Dendritic cell treated with granulocyte-macrophage colony-stimulating factor and Interleukin-4, amounts not matched to agents 40 ng/mL and 50 ng/mL, for 4 days (primary cell): ENCODE measurements at regions not wholly inside any gene's neighbourhood (a gene's known extent, or its start where the extent isn't known, plus 50 kb on each side); places are given as distances from the start of the nearest gene placed in this dataset.
"Not testable (repeated sequence)": the region's sequence is repeated elsewhere in the genome, so short reads cannot be mapped to it uniquely, and the experiment has no call there.

Experiments
- H3K27ac Mint-ChIP-seq: one replicate; pipeline ENCODE4 v1.8.0; 2022; ENCODE audit warnings: mild to moderate bottlenecking, mixed read lengths
- H3K27me3 Mint-ChIP-seq: one replicate; pipeline ENCODE4 v1.8.0; 2022; ENCODE audit warnings: mild to moderate bottlenecking, mixed read lengths
- H3K36me3 Mint-ChIP-seq: one replicate; pipeline ENCODE4 v1.8.0; 2022; ENCODE audit warnings: low read depth, mixed read lengths
- H3K4me1 Mint-ChIP-seq: one replicate; pipeline ENCODE4 v1.8.0; 2022; ENCODE audit warnings: low read depth, mixed read lengths
- H3K4me3 Mint-ChIP-seq: one replicate; pipeline ENCODE4 v1.8.0; 2022; ENCODE audit warnings: mild to moderate bottlenecking, moderate library complexity, mixed read lengths
- H3K9me3 Mint-ChIP-seq: one replicate; pipeline ENCODE4 v1.8.0; 2022; ENCODE audit warnings: mixed read lengths
- intact Hi-C: fragments of 100-400 bp; cut with micrococcal nuclease; formaldehyde crosslinking; loops from one replicate; pipeline ENCODE4 v1.15.0; 2022

- Mint-ChIP-seq H3K27me3 (no peaks in the 10 kb centered on the region), H3K4me1 (no peaks in the 10 kb centered on the region), H3K4me3 (no peak overlapping the region), H3K27ac (no peak overlapping the region), H3K9me3 (peaks cover 71% of the 10 kb centered on the region), H3K36me3 (no peaks in the 10 kb centered on the region)
- intact Hi-C loops = no loop called here
These were observed 478.0 kb downstream of the MMUT start for GRCh38 chr6:48985025-48985424.

GRCh38 chr6:48983968-48984367 is 479.1 kb downstream of the MMUT start:
- H3K27ac Mint-ChIP-seq, H3K4me1 Mint-ChIP-seq, H3K27me3 Mint-ChIP-seq, H3K4me3 Mint-ChIP-seq, intact Hi-C loops, H3K36me3 Mint-ChIP-seq: not testable (repeated sequence)
- H3K9me3 Mint-ChIP-seq = peaks cover 62% of the 10 kb centered on the region

- no peaks in the 10 kb centered on the region for H3K27me3 Mint-ChIP-seq
- peaks cover 56% of the 10 kb centered on the region for H3K9me3 Mint-ChIP-seq
- H3K4me1 Mint-ChIP-seq = no peaks in the 10 kb centered on the region
- no peaks in the 10 kb centered on the region for H3K36me3 Mint-ChIP-seq
- no peak overlapping the region for H3K4me3 Mint-ChIP-seq
- intact Hi-C loops = no loop called here
- H3K27ac Mint-ChIP-seq = no peak overlapping the region
These were observed 479.7 kb downstream of the MMUT start for GRCh38 chr6:48983377-48983776.

GRCh38 chr6:48979806-48980205 is 483.2 kb downstream of the MMUT start:
- no peaks in the 10 kb centered on the region for H3K4me1 Mint-ChIP-seq
- no peaks in the 10 kb centered on the region for H3K36me3 Mint-ChIP-seq
- H3K4me3 Mint-ChIP-seq = no peak overlapping the region
- intact Hi-C loops = no loop called here
- no peaks in the 10 kb centered on the region for H3K27me3 Mint-ChIP-seq
- H3K27ac Mint-ChIP-seq = no peak overlapping the region
- H3K9me3 Mint-ChIP-seq = peaks cover 28% of the 10 kb centered on the region

- intact Hi-C loops = no loop called here
- no peaks in the 10 kb centered on the region for H3K27me3 Mint-ChIP-seq
- H3K9me3 Mint-ChIP-seq = peaks cover 21% of the 10 kb centered on the region
- H3K36me3 Mint-ChIP-seq = no peaks in the 10 kb centered on the region
- H3K4me1 Mint-ChIP-seq = no peaks in the 10 kb centered on the region
- H3K27ac Mint-ChIP-seq = no peak overlapping the region
- no peak overlapping the region for H3K4me3 Mint-ChIP-seq
These were observed 484.0 kb downstream of the MMUT start for GRCh38 chr6:48979085-48979484.

- no peaks in the 10 kb centered on the region for H3K4me1 Mint-ChIP-seq
- H3K27ac Mint-ChIP-seq = no peak overlapping the region
- no peaks in the 10 kb centered on the region for H3K27me3 Mint-ChIP-seq
These were observed 485.0 kb downstream of the MMUT start for GRCh38 chr6:48978016-48978415.

GRCh38 chr6:48977573-48977972 is 485.5 kb downstream of the MMUT start:
- H3K9me3 Mint-ChIP-seq = peaks cover 9% of the 10 kb centered on the region
- no peaks in the 10 kb centered on the region for H3K36me3 Mint-ChIP-seq
- no peak overlapping the region for H3K4me3 Mint-ChIP-seq
- no peaks in the 10 kb centered on the region for H3K27me3 Mint-ChIP-seq
- no peaks in the 10 kb centered on the region for H3K4me1 Mint-ChIP-seq
- intact Hi-C loops = no loop called here
- no peak overlapping the region for H3K27ac Mint-ChIP-seq

More at GRCh38 chr6:48978016-48978415, 485.0 kb downstream of the MMUT start:
- intact Hi-C loops = no loop called here
- Mint-ChIP-seq H3K9me3 (peaks cover 13% of the 10 kb centered on the region), H3K4me3 (no peak overlapping the region), H3K36me3 (no peaks in the 10 kb centered on the region)

- no peak overlapping the region for H3K27ac Mint-ChIP-seq
- intact Hi-C loops = no loop called here
- H3K9me3 Mint-ChIP-seq = no peaks in the 10 kb centered on the region
- no peaks in the 10 kb centered on the region for H3K4me1 Mint-ChIP-seq
- no peak overlapping the region for H3K4me3 Mint-ChIP-seq
- H3K27me3 Mint-ChIP-seq = no peaks in the 10 kb centered on the region
- no peaks in the 10 kb centered on the region for H3K36me3 Mint-ChIP-seq
These were observed 489.6 kb downstream of the MMUT start for GRCh38 chr6:48973491-48973890.

GRCh38 chr6:48961781-48962415 is 501.2 kb downstream of the MMUT start:
- no peak overlapping the region for H3K27ac Mint-ChIP-seq
- H3K27me3 Mint-ChIP-seq = no peaks in the 10 kb centered on the region
- no peaks in the 10 kb centered on the region for H3K36me3 Mint-ChIP-seq
- intact Hi-C loops = no loop called here
- H3K4me3 Mint-ChIP-seq = no peak overlapping the region
- no peaks in the 10 kb centered on the region for H3K9me3 Mint-ChIP-seq
- no peaks in the 10 kb centered on the region for H3K4me1 Mint-ChIP-seq

- Mint-ChIP-seq H3K36me3 (no peaks in the 10 kb centered on the region), H3K4me1 (no peaks in the 10 kb centered on the region), H3K27me3 (no peaks in the 10 kb centered on the region), H3K27ac (no peak overlapping the region), H3K4me3 (no peak overlapping the region), H3K9me3 (peaks cover 14% of the 10 kb centered on the region)
- intact Hi-C loops = no loop called here
These were observed 503.6 kb downstream of the MMUT start for GRCh38 chr6:48959251-48960060.

- Mint-ChIP-seq H3K9me3 (peaks cover 25% of the 10 kb centered on the region), H3K4me1 (no peaks in the 10 kb centered on the region), H3K27me3 (no peaks in the 10 kb centered on the region), H3K4me3 (no peak overlapping the region), H3K36me3 (no peaks in the 10 kb centered on the region), H3K27ac (no peak overlapping the region)
- intact Hi-C loops = no loop called here
These were observed 505.3 kb downstream of the MMUT start for GRCh38 chr6:48957781-48958180.

GRCh38 chr6:48951917-48952316 is 511.1 kb downstream of the MMUT start:
- H3K36me3 Mint-ChIP-seq = no peaks in the 10 kb centered on the region
- no peaks in the 10 kb centered on the region for H3K4me1 Mint-ChIP-seq
- no peak overlapping the region for H3K27ac Mint-ChIP-seq
- peaks cover 34% of the 10 kb centered on the region for H3K9me3 Mint-ChIP-seq
- intact Hi-C loops = no loop called here
- no peaks in the 10 kb centered on the region for H3K27me3 Mint-ChIP-seq
- H3K4me3 Mint-ChIP-seq = no peak overlapping the region

- intact Hi-C loops, H3K27me3 Mint-ChIP-seq: not testable (repeated sequence)
These were observed 518.8 kb downstream of the MMUT start for GRCh38 chr6:48944276-48944675.

GRCh38 chr6:48933136-48933535 is 529.9 kb downstream of the MMUT start:
- Mint-ChIP-seq H3K27me3 (no peaks in the 10 kb centered on the region), H3K27ac (no peak overlapping the region), H3K36me3 (no peaks in the 10 kb centered on the region), H3K4me3 (no peak overlapping the region), H3K9me3 (peaks cover 28% of the 10 kb centered on the region), H3K4me1 (no peaks in the 10 kb centered on the region)
- intact Hi-C loops = no loop called here

More at GRCh38 chr6:48944276-48944675, 518.8 kb downstream of the MMUT start:
- peaks cover 33% of the 10 kb centered on the region for H3K9me3 Mint-ChIP-seq
- H3K4me3 Mint-ChIP-seq, H3K27ac Mint-ChIP-seq, H3K36me3 Mint-ChIP-seq, H3K4me1 Mint-ChIP-seq: not testable (repeated sequence)
